PFSK-1 (cell line): ENCODE measurements at regions not wholly inside any gene's neighbourhood (a gene's known extent, or its start where the extent isn't known, plus 50 kb on each side); places are given as distances from the start of the nearest gene placed in this dataset.

Experiments
- FOXP2 ChIP-seq: optimal IDR thresholded peaks from 2 replicates; pipeline ENCODE3; 2011; ENCODE audit warnings: borderline replicate concordance, control low read depth, inconsistent platforms; ENCODE audit not compliant: insufficient read depth; ENCODE audit errors: extremely low read length, extremely low read depth
- POLR2AphosphoS5 ChIP-seq: IDR thresholded peaks from 2 replicates; pipeline ENCODE4 v1.6.1; 2012; ENCODE audit warnings: low read depth, mild to moderate bottlenecking, control low read depth, low read length, moderate library complexity
- SIN3A ChIP-seq: IDR thresholded peaks from 2 replicates; pipeline ENCODE4 v1.6.1; 2012; ENCODE audit warnings: mild to moderate bottlenecking, low read length, moderate library complexity, borderline replicate concordance; ENCODE audit not compliant: insufficient read depth
- TAF1 ChIP-seq: IDR thresholded peaks from 2 replicates; pipeline ENCODE4 v1.6.1; 2012; ENCODE audit warnings: low read length, control low read depth, borderline replicate concordance; ENCODE audit not compliant: insufficient read depth
- TF ChIP-seq, protein P1 (sequence below), 2 experiments: IDR thresholded peaks; 2 replicates each; pipeline versions ENCODE4 v1.6.1 to v1.8.0; 2011 to 2012; ENCODE audit warnings: low read depth in 2 of 2, low read length in 2 of 2, control low read depth in 1 of 2, inconsistent platforms in 1 of 2, mild to moderate bottlenecking in 1 of 2, moderate library complexity in 1 of 2; ENCODE audit not compliant: insufficient read depth in 1 of 2

GRCh38 chrX:40792433-40792832, 57.1 kb upstream of the MED14 start:
- TF ChIP-seq SIN3A, result no peak
- TF ChIP-seq, protein P1, sequence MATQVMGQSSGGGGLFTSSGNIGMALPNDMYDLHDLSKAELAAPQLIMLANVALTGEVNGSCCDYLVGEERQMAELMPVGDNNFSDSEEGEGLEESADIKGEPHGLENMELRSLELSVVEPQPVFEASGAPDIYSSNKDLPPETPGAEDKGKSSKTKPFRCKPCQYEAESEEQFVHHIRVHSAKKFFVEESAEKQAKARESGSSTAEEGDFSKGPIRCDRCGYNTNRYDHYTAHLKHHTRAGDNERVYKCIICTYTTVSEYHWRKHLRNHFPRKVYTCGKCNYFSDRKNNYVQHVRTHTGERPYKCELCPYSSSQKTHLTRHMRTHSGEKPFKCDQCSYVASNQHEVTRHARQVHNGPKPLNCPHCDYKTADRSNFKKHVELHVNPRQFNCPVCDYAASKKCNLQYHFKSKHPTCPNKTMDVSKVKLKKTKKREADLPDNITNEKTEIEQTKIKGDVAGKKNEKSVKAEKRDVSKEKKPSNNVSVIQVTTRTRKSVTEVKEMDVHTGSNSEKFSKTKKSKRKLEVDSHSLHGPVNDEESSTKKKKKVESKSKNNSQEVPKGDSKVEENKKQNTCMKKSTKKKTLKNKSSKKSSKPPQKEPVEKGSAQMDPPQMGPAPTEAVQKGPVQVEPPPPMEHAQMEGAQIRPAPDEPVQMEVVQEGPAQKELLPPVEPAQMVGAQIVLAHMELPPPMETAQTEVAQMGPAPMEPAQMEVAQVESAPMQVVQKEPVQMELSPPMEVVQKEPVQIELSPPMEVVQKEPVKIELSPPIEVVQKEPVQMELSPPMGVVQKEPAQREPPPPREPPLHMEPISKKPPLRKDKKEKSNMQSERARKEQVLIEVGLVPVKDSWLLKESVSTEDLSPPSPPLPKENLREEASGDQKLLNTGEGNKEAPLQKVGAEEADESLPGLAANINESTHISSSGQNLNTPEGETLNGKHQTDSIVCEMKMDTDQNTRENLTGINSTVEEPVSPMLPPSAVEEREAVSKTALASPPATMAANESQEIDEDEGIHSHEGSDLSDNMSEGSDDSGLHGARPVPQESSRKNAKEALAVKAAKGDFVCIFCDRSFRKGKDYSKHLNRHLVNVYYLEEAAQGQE (IDR thresholded peaks at IDR 0.05; ENCODE audit: insufficient read depth in 1 of 2, low read depth in 2 of 2, low read length in 2 of 2), result no peak
- no peak for TF ChIP-seq TAF1
- TF ChIP-seq FOXP2, result no peak
- TF ChIP-seq POLR2AphosphoS5, result no peak

DNA sequence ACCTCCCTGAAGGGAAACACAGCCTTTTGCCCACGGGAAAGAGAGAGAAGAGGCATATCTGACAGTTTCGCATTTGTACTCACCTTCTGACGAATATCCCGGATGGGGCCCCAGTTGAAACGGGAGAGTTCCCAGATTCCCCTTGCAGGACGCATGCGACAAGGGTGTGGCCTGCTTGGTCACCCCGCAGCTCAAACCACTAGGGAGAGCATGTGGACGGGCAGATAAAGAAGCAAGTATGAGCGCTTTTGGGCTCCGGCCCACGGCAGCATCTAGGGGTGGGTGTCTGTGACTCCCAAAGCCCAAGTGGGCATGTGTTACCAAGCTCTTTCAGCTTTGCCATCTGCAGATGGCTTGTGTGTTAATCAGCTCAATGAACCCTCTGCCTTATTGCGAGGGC, 70.1 kb upstream of the MED14 start:
- no peak for TF ChIP-seq POLR2AphosphoS5
- TF ChIP-seq FOXP2, result no peak
- TF ChIP-seq TAF1, result no peak

- no peak for TF ChIP-seq TAF1
These were observed 71.3 kb upstream of the MED14 start for GRCh38 chrX:40806513-40807220.

GRCh38 chrX:40807384-40807783, 72.0 kb upstream of the MED14 start:
- TF ChIP-seq POLR2AphosphoS5 (no peak), TAF1 (no peak), FOXP2 (no peak), SIN3A (no peak)
- TF ChIP-seq, protein P1 (IDR thresholded peaks at IDR 0.05; ENCODE audit: insufficient read depth in 1 of 2, low read depth in 2 of 2, low read length in 2 of 2), result no peak

DNA sequence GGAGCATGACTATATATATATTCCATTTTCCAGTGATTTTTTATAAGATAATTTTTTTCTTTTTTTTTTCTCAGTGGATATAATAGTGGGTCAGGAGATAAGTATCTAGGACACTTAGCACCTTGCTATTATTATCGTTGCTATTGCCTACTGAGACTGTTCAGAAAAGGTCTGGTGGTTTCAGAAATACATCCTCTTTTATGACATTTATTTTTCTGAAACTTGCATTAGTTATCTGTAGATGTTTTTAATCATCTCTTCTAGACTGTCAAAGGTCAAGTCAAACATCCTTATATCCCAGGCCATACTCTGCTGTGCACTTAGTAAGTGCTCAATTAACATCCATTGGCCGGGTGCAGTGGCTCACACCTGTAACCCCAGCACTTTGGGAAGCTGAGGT, 72.9 kb upstream of the MED14 start:
- no peak for TF ChIP-seq FOXP2
- no peak for TF ChIP-seq TAF1
- TF ChIP-seq, protein P1 (IDR thresholded peaks at IDR 0.05; ENCODE audit: insufficient read depth in 1 of 2, low read depth in 2 of 2, low read length in 2 of 2), result no peak
- TF ChIP-seq POLR2AphosphoS5, result no peak
- no peak for TF ChIP-seq SIN3A

DNA sequence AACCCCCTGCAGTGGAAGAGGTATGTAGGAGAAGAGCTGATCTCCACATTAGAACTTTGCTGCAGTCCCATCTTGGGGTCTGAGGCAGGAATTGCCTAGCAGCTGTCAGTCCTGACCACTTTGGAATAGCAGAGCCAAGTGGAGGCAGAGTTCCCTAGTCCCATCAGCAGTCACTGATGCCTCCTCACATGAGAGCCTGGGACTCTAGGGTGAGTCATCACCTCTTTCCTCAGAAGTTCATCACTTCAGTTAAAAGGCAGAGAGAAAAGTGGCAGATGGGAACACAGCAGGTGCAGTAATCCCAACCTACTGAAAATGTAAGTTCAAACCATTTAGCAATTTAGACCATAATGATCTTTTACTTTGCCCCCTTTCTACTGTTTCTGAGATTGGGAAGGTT, 73.9 kb upstream of the MED14 start:
- TF ChIP-seq SIN3A (no peak), POLR2AphosphoS5 (no peak), TAF1 (no peak), FOXP2 (no peak)
- TF ChIP-seq, protein P1 (IDR thresholded peaks at IDR 0.05; ENCODE audit: insufficient read depth in 1 of 2, low read depth in 2 of 2, low read length in 2 of 2), result no peak
